ENCODE measurements at regions not wholly inside any gene's neighbourhood (a gene's known extent, or its start where the extent isn't known, plus 50 kb on each side); places are given as distances from the start of the nearest gene placed in this dataset.

DNA sequence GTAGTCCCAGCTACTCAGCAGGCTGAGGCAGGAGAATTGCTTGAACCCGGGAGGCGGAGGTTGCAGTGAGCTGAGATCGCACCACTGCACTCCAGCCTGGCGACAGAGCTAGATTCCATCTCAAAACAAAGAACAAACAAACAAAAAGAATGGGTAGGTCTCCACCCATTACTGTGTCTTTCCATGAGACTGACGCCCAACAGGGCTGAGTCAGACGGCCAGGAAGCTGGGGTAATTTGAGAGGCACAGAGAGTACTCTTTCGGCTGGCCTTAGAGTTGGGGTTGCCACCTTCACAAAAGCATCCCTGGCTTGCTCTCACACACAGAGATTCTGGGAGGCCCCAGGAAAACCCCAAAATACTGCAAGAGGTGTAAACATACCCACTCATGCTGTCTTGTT, 72.0 kb upstream of the DHRSX start:
- no peak overlapping the region for H3K4me3 ChIP-seq (ENCODE audit: low read length)
- H3K9me2 ChIP-seq (ENCODE audit: insufficient read depth, low read length): no peaks in the 10 kb centered on the region
- no peaks in the 10 kb centered on the region for H4K20me1 ChIP-seq (ENCODE audit: insufficient read depth)
- no peak overlapping the region for H3K4me2 ChIP-seq (ENCODE audit: low read length)
- no peaks in the 10 kb centered on the region for H3K36me3 ChIP-seq (ENCODE audit: insufficient read depth, low read length)
- no peak for TF ChIP-seq MXI1 (conservative IDR thresholded peaks at IDR 0.05; ENCODE audit: poor library complexity, severe bottlenecking)
- no peak for TF ChIP-seq SMC3 (conservative IDR thresholded peaks at IDR 0.05; ENCODE audit: poor library complexity)
- TF ChIP-seq POLR2AphosphoS5 (IDR thresholded peaks at IDR 0.05): no peak
- TF ChIP-seq TAF1 (IDR thresholded peaks at IDR 0.05; ENCODE audit: low read depth): no peak
- no peak for TF ChIP-seq EP300 (conservative IDR thresholded peaks at IDR 0.05; ENCODE audit: poor library complexity, severe bottlenecking)
- TF ChIP-seq, protein P1, sequence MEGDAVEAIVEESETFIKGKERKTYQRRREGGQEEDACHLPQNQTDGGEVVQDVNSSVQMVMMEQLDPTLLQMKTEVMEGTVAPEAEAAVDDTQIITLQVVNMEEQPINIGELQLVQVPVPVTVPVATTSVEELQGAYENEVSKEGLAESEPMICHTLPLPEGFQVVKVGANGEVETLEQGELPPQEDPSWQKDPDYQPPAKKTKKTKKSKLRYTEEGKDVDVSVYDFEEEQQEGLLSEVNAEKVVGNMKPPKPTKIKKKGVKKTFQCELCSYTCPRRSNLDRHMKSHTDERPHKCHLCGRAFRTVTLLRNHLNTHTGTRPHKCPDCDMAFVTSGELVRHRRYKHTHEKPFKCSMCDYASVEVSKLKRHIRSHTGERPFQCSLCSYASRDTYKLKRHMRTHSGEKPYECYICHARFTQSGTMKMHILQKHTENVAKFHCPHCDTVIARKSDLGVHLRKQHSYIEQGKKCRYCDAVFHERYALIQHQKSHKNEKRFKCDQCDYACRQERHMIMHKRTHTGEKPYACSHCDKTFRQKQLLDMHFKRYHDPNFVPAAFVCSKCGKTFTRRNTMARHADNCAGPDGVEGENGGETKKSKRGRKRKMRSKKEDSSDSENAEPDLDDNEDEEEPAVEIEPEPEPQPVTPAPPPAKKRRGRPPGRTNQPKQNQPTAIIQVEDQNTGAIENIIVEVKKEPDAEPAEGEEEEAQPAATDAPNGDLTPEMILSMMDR (IDR thresholded peaks at IDR 0.05; ENCODE audit: poor library complexity, severe bottlenecking): no peak
- no peak for TF ChIP-seq RAD21 (conservative IDR thresholded peaks at IDR 0.05)
- TF ChIP-seq EZH2 (IDR thresholded peaks at IDR 0.05; ENCODE audit: borderline replicate concordance, insufficient read depth, low read length, poor library complexity, severe bottlenecking): no peak
- TF ChIP-seq, protein P2, sequence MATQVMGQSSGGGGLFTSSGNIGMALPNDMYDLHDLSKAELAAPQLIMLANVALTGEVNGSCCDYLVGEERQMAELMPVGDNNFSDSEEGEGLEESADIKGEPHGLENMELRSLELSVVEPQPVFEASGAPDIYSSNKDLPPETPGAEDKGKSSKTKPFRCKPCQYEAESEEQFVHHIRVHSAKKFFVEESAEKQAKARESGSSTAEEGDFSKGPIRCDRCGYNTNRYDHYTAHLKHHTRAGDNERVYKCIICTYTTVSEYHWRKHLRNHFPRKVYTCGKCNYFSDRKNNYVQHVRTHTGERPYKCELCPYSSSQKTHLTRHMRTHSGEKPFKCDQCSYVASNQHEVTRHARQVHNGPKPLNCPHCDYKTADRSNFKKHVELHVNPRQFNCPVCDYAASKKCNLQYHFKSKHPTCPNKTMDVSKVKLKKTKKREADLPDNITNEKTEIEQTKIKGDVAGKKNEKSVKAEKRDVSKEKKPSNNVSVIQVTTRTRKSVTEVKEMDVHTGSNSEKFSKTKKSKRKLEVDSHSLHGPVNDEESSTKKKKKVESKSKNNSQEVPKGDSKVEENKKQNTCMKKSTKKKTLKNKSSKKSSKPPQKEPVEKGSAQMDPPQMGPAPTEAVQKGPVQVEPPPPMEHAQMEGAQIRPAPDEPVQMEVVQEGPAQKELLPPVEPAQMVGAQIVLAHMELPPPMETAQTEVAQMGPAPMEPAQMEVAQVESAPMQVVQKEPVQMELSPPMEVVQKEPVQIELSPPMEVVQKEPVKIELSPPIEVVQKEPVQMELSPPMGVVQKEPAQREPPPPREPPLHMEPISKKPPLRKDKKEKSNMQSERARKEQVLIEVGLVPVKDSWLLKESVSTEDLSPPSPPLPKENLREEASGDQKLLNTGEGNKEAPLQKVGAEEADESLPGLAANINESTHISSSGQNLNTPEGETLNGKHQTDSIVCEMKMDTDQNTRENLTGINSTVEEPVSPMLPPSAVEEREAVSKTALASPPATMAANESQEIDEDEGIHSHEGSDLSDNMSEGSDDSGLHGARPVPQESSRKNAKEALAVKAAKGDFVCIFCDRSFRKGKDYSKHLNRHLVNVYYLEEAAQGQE (IDR thresholded peaks at IDR 0.05; ENCODE audit: borderline replicate concordance): no peak
- H2AFZ ChIP-seq (ENCODE audit: low read depth, low read length): no peak overlapping the region
- no peaks in the 10 kb centered on the region for H3K79me2 ChIP-seq (replicated peaks; ENCODE audit: insufficient read depth, low read length)
- no peaks in the 10 kb centered on the region for H3F3A ChIP-seq (ENCODE audit: insufficient read depth, low read length, poor library complexity, severe bottlenecking)
- H3K9ac ChIP-seq (ENCODE audit: low read length): no peak overlapping the region
- H3K27ac ChIP-seq (ENCODE audit: low read length): no peak overlapping the region
- H3K27me3 ChIP-seq (ENCODE audit: insufficient read depth, low read depth, low read length): no peaks in the 10 kb centered on the region
- no peaks in the 10 kb centered on the region for H3K9me3 ChIP-seq (ENCODE audit: low read length)

DNA sequence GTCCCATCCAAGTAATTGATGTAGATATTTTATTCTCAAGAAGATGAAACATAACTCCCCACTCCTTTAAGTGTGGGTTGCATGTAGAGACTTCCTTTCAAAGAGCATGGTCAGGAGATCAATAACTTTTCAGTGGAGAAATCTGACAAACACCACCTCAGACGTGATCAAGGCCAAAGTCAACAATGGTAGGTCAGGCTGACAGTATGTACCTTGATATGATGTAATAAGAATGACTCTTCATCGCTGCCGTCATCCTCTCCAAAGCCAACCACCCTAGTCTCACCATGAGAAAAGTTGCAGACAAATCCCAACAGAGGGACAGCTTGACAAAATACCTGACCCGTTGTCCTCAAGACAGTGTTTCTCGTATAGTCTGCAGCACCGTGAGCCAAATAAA, 67.3 kb upstream of the DHRSX start:
- Histone ChIP-seq H3K27me3 (ENCODE audit: insufficient read depth, low read depth, low read length) (no peaks in the 10 kb centered on the region), H3K36me3 (ENCODE audit: insufficient read depth, low read length) (peaks cover 9% of the 10 kb centered on the region), H2AFZ (ENCODE audit: low read depth, low read length) (no peak overlapping the region), H3K4me3 (ENCODE audit: low read length) (no peak overlapping the region), H3K79me2 (replicated peaks; ENCODE audit: insufficient read depth, low read length) (no peaks in the 10 kb centered on the region), H3K9ac (ENCODE audit: low read length) (no peak overlapping the region), H3K27ac (ENCODE audit: low read length) (no peak overlapping the region), H3F3A (ENCODE audit: insufficient read depth, low read length, poor library complexity, severe bottlenecking) (no peaks in the 10 kb centered on the region), H4K20me1 (ENCODE audit: insufficient read depth) (no peaks in the 10 kb centered on the region), H3K9me2 (ENCODE audit: insufficient read depth, low read length) (no peaks in the 10 kb centered on the region), H3K9me3 (ENCODE audit: low read length) (no peaks in the 10 kb centered on the region), H3K4me2 (ENCODE audit: low read length) (no peak overlapping the region)
- TF ChIP-seq EZH2 (IDR thresholded peaks at IDR 0.05; ENCODE audit: borderline replicate concordance, insufficient read depth, low read length, poor library complexity, severe bottlenecking): no peak
- TF ChIP-seq, protein P1 (IDR thresholded peaks at IDR 0.05; ENCODE audit: poor library complexity, severe bottlenecking): no peak
- TF ChIP-seq MXI1 (conservative IDR thresholded peaks at IDR 0.05; ENCODE audit: poor library complexity, severe bottlenecking): no peak
- TF ChIP-seq TAF1 (IDR thresholded peaks at IDR 0.05; ENCODE audit: low read depth): no peak
- TF ChIP-seq, protein P2 (IDR thresholded peaks at IDR 0.05; ENCODE audit: borderline replicate concordance): no peak
- no peak for TF ChIP-seq RAD21 (conservative IDR thresholded peaks at IDR 0.05)
- TF ChIP-seq EP300 (conservative IDR thresholded peaks at IDR 0.05; ENCODE audit: poor library complexity, severe bottlenecking): no peak
- TF ChIP-seq SMC3 (conservative IDR thresholded peaks at IDR 0.05; ENCODE audit: poor library complexity): no peak
- no peak for TF ChIP-seq POLR2AphosphoS5 (IDR thresholded peaks at IDR 0.05)
